ENCODE measurements at regions not wholly inside any gene's neighbourhood (a gene's known extent, or its start where the extent isn't known, plus 50 kb on each side); places are given as distances from the start of the nearest gene placed in this dataset.
A peak's percentile ranks its signal among the peaks of the same experiment; 100 is the strongest.

- DNase-seq, result no peak
These were observed 199.1 kb upstream of the NCAM1 start for GRCh38 chr11:112761911-112762706.

- DNase-seq, result no peak
These were observed 198.5 kb upstream of the NCAM1 start for GRCh38 chr11:112762707-112763090.

GRCh38 chr11:112765337-112765736 is 195.9 kb upstream of the NCAM1 start:
- no peak for DNase-seq

GRCh38 chr11:112769170-112769569 is 192.1 kb upstream of the NCAM1 start:
- no peak for DNase-seq

- DNase-seq, result no peak
These were observed 191.6 kb upstream of the NCAM1 start for GRCh38 chr11:112769584-112769983.

- DNase-seq, result no peak
These were observed 191.2 kb upstream of the NCAM1 start for GRCh38 chr11:112770033-112770432.

GRCh38 chr11:112770487-112770886 is 190.7 kb upstream of the NCAM1 start:
- DNase-seq, result no peak

GRCh38 chr11:112771851-112772250 is 189.4 kb upstream of the NCAM1 start:
- DNase-seq, result no peak

- DNase-seq, result no peak
These were observed 188.0 kb upstream of the NCAM1 start for GRCh38 chr11:112773264-112773663.

GRCh38 chr11:112776834-112777233 is 184.4 kb upstream of the NCAM1 start:
- DNase-seq, result no peak

- peak; percentile 81 for DNase-seq
These were observed 183.9 kb upstream of the NCAM1 start for GRCh38 chr11:112777283-112777751.

- DNase-seq, result no peak
These were observed 182.9 kb upstream of the NCAM1 start for GRCh38 chr11:112778091-112778876.

GRCh38 chr11:112778877-112779266 is 182.3 kb upstream of the NCAM1 start:
- no peak for DNase-seq

GRCh38 chr11:112780351-112781087 is 180.7 kb upstream of the NCAM1 start:
- DNase-seq, result no peak

GRCh38 chr11:112783945-112784322 is 177.3 kb upstream of the NCAM1 start:
- DNase-seq, result no peak

- peak; percentile 79 for DNase-seq
These were observed 176.7 kb upstream of the NCAM1 start for GRCh38 chr11:112784323-112785073.

- DNase-seq, result peak; percentile 18
These were observed 176.1 kb upstream of the NCAM1 start for GRCh38 chr11:112785149-112785548.

GRCh38 chr11:112785719-112786118 is 175.5 kb upstream of the NCAM1 start:
- no peak for DNase-seq

- DNase-seq, result no peak
These were observed 175.0 kb upstream of the NCAM1 start for GRCh38 chr11:112786196-112786595.

- no peak for DNase-seq
These were observed 174.2 kb upstream of the NCAM1 start for GRCh38 chr11:112786886-112787530.

GRCh38 chr11:112789481-112789880 is 171.7 kb upstream of the NCAM1 start:
- DNase-seq, result no peak

GRCh38 chr11:112790286-112790685 is 170.9 kb upstream of the NCAM1 start:
- no peak for DNase-seq
